HG02840 (cell line): ENCODE measurements at regions not wholly inside any gene's neighbourhood (a gene's known extent, or its start where the extent isn't known, plus 50 kb on each side); places are given as distances from the start of the nearest gene placed in this dataset.

ENCODE experiments used
- ATAC-seq: cut with Tn5 transposase; IDR thresholded peaks from one replicate; pipeline ENCODE4 v1.9.1; 2021; ENCODE audit warnings: mild to moderate bottlenecking, moderate library complexity, moderate number of reproducible peaks; ENCODE audit not compliant: unreplicated experiment, low FRiP score

DNA sequence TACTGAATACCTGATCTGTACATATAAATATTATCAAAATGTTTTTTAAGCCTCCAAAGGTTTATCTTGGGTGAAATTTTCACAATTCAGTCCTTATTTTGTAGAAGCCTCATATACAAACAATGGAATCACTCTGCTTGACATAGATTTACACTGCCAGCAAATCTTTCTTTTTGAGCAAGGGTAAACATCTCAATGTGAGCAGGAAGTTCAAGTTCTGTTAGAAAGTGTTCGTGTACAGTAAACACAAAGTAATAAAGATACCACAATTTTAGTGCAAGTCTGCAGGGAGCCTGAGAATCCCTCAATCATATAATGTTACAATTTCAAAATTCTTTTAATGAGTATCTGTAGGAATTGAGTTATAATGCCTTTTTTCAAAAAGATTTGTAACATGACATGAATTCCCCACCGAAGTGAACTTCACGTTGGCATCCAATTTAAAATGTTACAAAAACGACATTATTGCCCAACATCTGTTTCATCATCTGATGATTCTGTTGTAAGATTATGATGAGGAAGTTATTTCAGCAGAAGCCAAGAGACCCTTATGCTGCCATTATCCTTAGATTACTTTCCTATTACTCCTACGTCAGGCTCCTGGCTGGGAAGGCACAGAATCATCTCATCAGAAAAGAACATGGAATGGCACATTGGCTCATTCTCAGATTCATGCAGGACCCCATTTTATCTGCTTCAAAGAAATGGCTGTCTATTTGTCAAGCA, 283.9 kb upstream of the ACVR2A start:
- no peak for ATAC-seq

DNA sequence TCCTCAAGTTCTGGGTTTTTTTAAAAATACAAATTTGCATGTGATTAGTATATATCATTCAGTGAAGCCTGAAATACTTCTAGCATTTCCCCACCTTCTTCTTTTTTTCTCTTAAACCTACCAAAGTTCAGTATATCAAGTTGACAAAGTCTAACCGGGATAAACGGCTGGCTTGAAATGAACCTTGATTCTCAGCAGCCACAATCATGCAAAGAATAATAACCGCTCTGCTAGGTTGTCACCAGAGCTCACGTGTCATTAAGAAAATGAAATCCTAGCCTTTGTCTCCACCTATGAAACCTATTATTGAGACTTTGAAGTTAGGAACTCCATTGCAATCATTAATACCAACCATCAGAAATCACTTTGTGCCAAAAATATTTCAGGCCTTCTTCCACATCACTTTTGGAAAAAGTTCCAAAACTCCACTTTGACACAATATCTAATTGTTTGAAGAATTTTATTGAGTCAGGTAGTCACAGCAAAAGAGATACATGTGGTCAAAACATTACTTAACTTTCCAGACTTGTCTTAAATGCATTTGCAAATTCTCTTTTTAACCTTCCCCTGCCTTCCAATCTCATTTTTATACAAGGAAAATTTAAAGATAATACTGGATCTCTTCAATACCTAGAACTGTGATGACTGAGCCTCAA, 285.6 kb upstream of the ACVR2A start:
- ATAC-seq: no peak

- ATAC-seq: no peak
Measured at GRCh38 chr2:147558620-147559019, 286.2 kb upstream of the ACVR2A start.

DNA sequence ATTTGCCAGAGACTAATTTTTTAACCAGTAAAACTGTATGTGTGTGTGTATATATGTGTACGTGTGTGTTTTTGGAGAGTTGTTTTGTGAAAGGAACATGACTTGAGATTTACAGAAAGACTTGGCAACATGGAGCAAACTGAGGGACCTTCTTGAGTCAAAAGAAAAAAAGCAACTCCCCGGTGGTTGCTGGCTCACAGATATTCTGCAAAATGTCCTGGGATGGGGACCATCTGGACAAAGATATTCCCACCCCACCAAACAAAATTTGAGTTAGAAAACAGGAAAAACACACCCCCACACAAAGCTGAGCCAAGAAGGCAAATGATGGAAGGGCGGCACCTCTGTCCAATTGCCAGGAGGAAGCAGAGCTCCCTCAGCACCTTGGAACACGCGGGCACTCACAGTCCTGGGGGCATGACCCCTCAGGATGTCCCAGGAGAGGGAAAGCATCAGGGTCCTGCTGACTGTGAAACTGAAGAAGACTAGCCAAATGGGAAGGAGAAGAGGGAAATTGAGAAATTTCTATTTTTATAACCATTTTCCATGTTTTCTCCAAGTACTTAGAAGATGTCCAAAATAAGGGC, 290.2 kb upstream of the ACVR2A start:
- no peak for ATAC-seq

- ATAC-seq: no peak
Measured at GRCh38 chr2:147553775-147554271, 291.0 kb upstream of the ACVR2A start.

GRCh38 chr2:147550995-147551731, 293.7 kb upstream of the ACVR2A start:
- no peak for ATAC-seq

DNA sequence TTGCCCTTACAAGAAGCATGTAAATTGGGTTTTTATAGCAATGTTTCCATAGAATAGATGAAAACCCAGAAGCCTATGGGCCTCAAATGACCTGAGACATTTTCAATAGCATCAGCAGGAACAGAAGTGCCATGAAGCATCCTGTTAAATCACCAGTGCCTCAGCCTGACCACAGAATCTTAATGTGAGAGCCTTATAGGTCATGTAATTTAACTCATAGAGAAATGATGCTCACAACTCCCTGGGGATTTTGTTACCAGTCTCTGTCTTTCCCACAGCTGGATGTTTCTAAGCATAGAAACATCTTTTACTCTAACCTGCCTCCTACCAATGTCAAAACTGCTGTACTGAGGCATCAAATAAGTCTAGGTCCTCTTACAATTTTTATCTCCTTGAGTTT, 295.8 kb upstream of the ACVR2A start:
- ATAC-seq: no peak

GRCh38 chr2:147548451-147548850, 296.4 kb upstream of the ACVR2A start:
- no peak for ATAC-seq

DNA sequence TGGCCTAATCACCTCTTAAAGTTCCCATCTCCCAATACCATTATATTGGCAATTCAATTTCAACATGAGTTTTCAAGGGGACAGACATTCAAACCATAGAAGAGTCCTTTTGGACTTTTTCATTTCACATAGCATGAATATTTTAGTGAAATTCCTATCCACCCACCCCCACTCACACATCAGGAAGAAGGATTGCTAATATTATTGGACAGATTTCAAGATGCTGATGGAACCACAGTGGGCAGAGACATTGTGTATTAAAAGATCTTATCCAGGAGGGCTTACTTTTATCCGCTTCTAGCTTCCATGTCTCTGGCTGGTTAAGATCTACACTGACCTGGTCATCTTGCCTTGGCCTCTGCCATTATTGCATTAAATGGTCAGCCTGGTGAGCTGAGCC, 297.4 kb upstream of the ACVR2A start:
- ATAC-seq: no peak

DNA sequence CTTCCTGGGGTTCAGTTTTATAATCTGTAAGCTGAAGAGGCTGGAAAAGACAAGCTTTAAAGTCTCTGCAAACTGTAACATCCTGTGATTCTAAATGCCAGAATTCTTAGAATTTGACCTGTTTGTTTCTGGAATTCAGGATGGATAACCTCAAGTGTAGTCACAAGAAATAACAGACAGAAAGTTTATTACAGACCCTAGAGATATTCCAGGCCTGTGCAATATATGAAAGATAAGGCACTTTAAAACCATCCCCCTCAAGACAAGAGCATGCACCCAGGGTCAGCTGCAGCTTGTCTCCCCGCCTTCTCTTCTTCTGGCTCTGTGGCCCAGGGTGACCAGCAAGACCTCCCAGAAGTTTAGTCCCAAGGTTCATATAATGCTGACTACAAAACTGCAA, 298.7 kb upstream of the ACVR2A start:
- ATAC-seq: no peak

DNA sequence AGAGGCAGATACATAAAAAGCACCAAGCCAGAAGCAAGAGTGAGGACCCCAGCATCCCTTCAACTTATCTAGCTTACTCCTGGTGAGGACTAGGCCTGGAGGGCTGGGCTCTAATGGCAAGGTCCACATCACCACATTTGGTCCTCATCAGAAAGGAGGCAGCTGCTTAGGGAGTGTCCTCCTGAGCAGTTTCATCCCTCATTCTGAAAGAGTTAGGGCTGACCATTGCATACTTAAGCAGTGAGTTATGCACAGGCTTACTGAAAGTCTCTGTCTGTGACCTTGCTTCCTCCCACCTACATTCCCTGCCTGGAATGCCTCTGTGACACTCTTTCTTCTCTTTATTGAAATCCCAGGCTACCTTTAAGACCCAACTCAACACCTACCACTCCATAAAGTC, 301.8 kb upstream of the ACVR2A start:
- no peak for ATAC-seq

DNA sequence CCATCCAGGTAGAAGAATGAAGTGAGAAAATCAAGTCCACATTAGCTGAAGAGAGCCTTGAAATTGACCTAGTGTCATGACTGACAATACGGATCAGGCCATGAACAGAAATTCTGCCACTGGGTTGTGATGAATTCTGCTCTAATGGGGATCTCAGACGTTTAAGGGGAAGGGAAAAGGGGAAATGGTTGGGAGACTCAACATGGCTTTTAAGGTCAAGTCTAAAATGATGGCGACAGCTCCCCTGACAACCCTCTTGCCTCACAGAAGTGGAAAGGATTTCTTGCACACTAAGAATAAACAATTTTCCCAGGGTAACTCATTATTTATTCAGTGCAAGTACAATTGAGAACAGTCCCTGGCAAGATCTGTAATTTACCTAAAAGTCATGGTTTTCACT, 302.5 kb upstream of the ACVR2A start:
- no peak for ATAC-seq

DNA sequence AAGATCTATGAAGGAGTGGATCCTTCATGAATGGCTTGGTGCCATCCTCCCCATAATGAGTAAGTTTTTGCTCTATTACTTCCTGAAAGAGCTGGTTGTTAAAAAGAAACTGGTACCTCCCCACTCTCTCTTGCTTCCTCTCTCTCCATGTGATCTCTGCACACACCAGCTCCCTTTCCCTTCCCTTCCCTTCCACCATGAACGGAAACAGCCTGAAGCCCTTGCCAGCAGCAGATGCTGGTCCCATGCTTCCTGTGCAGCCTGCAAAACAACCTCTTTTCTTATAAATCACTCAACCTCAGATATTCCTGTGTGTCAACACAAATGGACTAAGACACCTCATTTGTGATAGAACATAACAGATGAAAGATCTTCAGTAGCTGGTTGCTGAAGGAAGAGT, 303.5 kb upstream of the ACVR2A start:
- ATAC-seq: no peak

- ATAC-seq: no peak
Measured at GRCh38 chr2:147538821-147539220, 306.0 kb upstream of the ACVR2A start.

DNA sequence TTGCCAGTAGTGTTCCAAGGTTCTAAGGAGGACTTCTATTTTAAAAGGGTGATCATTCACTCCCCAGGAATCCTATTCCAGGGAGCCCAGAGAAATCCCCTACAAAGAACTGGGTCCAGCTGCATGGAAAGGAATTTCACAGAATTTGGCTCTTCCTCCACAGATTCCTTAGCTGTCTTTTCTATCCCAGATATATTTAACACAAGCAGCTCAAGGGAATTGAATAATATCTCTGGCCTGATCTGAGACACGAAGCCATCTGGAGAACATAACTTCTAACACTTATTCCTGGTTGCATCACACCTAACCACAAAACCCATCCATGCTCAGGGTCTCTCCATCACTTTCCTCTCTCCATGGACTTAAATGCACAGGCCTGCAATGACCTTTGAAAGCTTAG, 306.7 kb upstream of the ACVR2A start:
- ATAC-seq: no peak

DNA sequence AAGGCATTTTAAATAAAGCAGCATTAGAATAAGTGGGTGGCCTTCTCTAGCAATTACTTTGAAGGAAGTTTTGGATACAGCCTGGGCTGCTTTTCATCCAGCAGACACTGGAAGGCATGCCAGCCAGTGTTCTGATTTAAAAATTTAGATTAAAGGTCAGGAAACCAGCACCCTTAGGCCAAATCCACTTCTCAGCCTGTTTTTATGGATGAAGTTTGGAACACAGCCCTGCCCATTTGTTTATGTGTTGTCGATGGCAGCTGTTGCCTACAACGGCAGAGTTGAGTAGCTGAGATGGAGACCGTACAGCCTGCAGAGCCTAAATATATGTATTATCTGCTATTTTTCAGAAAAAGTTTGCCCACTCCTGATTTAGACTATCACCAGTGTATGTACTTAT, 313.6 kb upstream of the ACVR2A start:
- no peak for ATAC-seq

GRCh38 chr2:147530033-147530432, 314.8 kb upstream of the ACVR2A start:
- no peak for ATAC-seq

DNA sequence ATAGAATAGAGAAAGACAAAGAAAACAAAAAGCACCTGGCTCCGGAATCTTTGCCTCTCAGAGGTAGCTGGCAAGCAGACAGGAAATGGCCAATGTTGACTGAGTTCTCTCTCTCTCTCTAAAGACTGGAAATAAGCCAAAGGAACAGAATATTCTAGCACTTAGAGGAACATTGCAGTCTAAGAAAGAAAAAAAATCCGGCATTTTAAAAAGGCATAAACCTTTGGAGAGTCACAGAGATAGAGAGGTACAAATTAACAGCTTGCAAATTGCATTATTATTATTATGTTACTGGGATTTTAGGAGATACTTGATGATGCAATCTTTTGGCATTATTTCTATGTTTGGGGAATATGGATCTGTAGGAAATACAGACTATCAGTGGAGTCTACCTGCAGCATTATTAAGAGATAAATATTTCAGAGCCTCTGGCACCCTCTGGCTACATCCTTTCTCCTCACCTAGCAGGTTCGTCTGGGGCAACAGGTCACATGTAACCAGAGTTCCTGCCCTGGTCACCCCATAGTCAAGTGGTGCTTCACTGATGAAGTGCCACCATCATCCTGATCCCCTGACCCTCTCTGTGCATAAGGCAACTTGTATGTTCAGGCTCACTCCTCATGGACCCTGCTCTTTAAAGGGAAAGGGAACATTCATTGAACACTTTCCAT, 318.9 kb upstream of the ACVR2A start:
- no peak for ATAC-seq

GRCh38 chr2:147524912-147525311, 319.9 kb upstream of the ACVR2A start:
- ATAC-seq: no peak

- ATAC-seq: no peak
Measured at GRCh38 chr2:147523415-147523814, 321.4 kb upstream of the ACVR2A start.

DNA sequence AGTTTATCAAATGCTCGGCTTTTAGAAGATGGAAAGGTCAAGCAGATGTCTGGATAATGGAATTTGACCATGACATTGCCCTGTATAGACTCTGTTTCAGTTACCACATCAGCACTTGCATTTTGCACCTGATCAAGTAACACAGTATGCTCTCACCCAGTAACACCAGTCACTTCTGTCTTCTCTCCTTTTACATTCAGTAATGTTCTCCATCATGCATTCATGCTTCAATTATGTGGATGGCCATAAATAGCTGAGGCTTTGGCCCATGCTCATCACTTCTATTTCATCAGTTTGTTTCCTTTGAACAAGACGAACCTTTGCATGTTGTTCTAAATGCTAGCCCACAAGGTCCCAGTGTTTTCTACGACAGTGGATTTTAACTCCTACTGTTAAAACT, 322.9 kb upstream of the ACVR2A start:
- ATAC-seq: no peak
